Right lobe of liver (tissue), 6 donors: ENCODE measurements at regions not wholly inside any gene's neighbourhood (a gene's known extent, or its start where the extent isn't known, plus 50 kb on each side); places are given as distances from the start of the nearest gene placed in this dataset.

ENCODE experiments used
- ATAC-seq, 4 donors: fragments of 200-7000 bp; cut with Tn5 transposase; one replicate each; pipeline ENCODE4 v1.9.1; 2020; ENCODE audit warnings: mild to moderate bottlenecking in 4 of 4, moderate library complexity in 4 of 4
- DNase-seq, 3 donors: peaks; one replicate each; pipeline ENCODE4 v3.0.0-alpha.2; 2020
- H3K27ac ChIP-seq, 3 donors: fragments of 200-600 bp; one replicate each; pipeline ENCODE4 v1.8.0; 2022
- H3K27me3 ChIP-seq, 2 donors: fragments of 200-600 bp; one replicate each; pipeline ENCODE4 v1.8.0; 2022
- H3K36me3 ChIP-seq, 4 donors: fragments of 200-600 bp; sonication (generic) in 1 of 4; one replicate each; pipeline versions ENCODE4 v1.5.1 to v1.8.0; 2017 to 2022; ENCODE audit warnings: control low read depth in 1 of 4
- H3K4me1 ChIP-seq, 4 donors: fragments of 200-600 bp; sonication (generic) in 1 of 4; one replicate each; pipeline versions ENCODE4 v1.5.1 to v1.8.0; 2017 to 2022; ENCODE audit warnings: control low read depth in 1 of 4
- H3K4me3 ChIP-seq, 3 donors: fragments of 200-600 bp; one replicate each; pipeline ENCODE4 v1.8.0; 2022
- H3K9me3 ChIP-seq, 4 donors: fragments of 200-600 bp; sonication (generic) in 1 of 4; one replicate each; pipeline versions ENCODE4 v1.5.1 to v1.8.0; 2017 to 2022; ENCODE audit warnings: control low read depth in 1 of 4
- CTCF ChIP-seq, 4 donors: fragments of 200-600 bp in 3 of 4; fragments of 450-650 bp in 1 of 4; IDR thresholded peaks; one replicate each; pipeline versions ENCODE4 v1.5.1 to v1.8.0; 2016 to 2022; ENCODE audit warnings: antibody characterized with exemption in 4 of 4, mild to moderate bottlenecking in 2 of 4
- POLR2A ChIP-seq: fragments of 450-650 bp; IDR thresholded peaks from one replicate; pipeline ENCODE4 v1.6.1; 2017; ENCODE audit warnings: antibody characterized with exemption, mild to moderate bottlenecking
- WGBS: methylation state at CpG from one replicate; pipeline ENCODE4 v1.1.6; 2018; ENCODE audit warnings: low coverage, low lambda C conversion rate; ENCODE audit not compliant: insufficient coverage; ENCODE audit errors: missing lambda C conversion rate; 5-methylcytosine and 5-hydroxymethylcytosine counted together
- intact Hi-C, 2 donors: fragments of 100-400 bp; cut with DNase I; formaldehyde crosslinking; loops; one replicate each; pipeline versions ENCODE4 v1.11.2 to v1.14.1; 2022
- donor health status: DM: no; HTN: yes; CAD: no.
- donor health status: DM: no; HTN: no; CAD: no.
- donor health status: DM: no; HTN: no; CAD: no.
- donor health status: DM: no; HTN: yes; CAD: no.
- donor health status: DM: no; HTN: yes; CAD: no.

- 63% methylated on average over 3 of the region's 3 CpGs for WGBS
- intact Hi-C loops: no loop called here
- TF ChIP-seq CTCF (IDR thresholded peaks at IDR 0.05) (no peak), POLR2A (no peak)
Measured at GRCh38 chr6:48837744-48838143, 625.3 kb downstream of the MMUT start.

GRCh38 chr6:48835421-48835958, 627.6 kb downstream of the MMUT start:
- Histone ChIP-seq H3K4me1 (no peaks in the 10 kb centered on the region), H3K9me3 (no peaks in the 10 kb centered on the region), H3K27ac (no peak overlapping the region), H3K36me3 (no peaks in the 10 kb centered on the region), H3K27me3 (no peaks in the 10 kb centered on the region), H3K4me3 (no peak overlapping the region)
- no peak for TF ChIP-seq POLR2A
- TF ChIP-seq CTCF (IDR thresholded peaks at IDR 0.05): no peak
- ATAC-seq: no peak
- intact Hi-C loops: no loop called here
- no peak for DNase-seq
- WGBS: 37% methylated on average over 2 of the region's 2 CpGs

More at GRCh38 chr6:48837744-48838143, 625.3 kb downstream of the MMUT start:
- DNase-seq (no peak), ATAC-seq (no peak)
- Histone ChIP-seq H3K27ac (no peak overlapping the region), H3K9me3 (peaks cover 0 to 3% (median 0%) of the 10 kb centered on the region in 4 donors), H3K4me3 (no peak overlapping the region), H3K4me1 (no peaks in the 10 kb centered on the region), H3K36me3 (no peaks in the 10 kb centered on the region), H3K27me3 (no peaks in the 10 kb centered on the region)

GRCh38 chr6:48834706-48835105, 628.3 kb downstream of the MMUT start:
- Histone ChIP-seq H3K27ac (no peak overlapping the region), H3K27me3 (no peaks in the 10 kb centered on the region)
- intact Hi-C loops: no loop called here

GRCh38 chr6:48833916-48834315, 629.1 kb downstream of the MMUT start:
- 71% methylated on average over 1 of the region's 1 CpG for WGBS
- intact Hi-C loops: no loop called here
- Histone ChIP-seq H3K27ac (no peak overlapping the region), H3K27me3 (no peaks in the 10 kb centered on the region), H3K9me3 (no peaks in the 10 kb centered on the region), H3K4me1 (no peaks in the 10 kb centered on the region), H3K4me3 (no peak overlapping the region), H3K36me3 (no peaks in the 10 kb centered on the region)
- ATAC-seq (no peak), DNase-seq (no peak)
- TF ChIP-seq POLR2A (no peak), CTCF (IDR thresholded peaks at IDR 0.05) (no peak)

More at GRCh38 chr6:48834706-48835105, 628.3 kb downstream of the MMUT start:
- H3K4me3 ChIP-seq: no peak overlapping the region
- no peak for DNase-seq
- H3K4me1 ChIP-seq: no peaks in the 10 kb centered on the region
- no peak for ATAC-seq
- no peak for TF ChIP-seq CTCF (IDR thresholded peaks at IDR 0.05)
- no peak for TF ChIP-seq POLR2A
- no peaks in the 10 kb centered on the region for H3K36me3 ChIP-seq
- H3K9me3 ChIP-seq: no peaks in the 10 kb centered on the region
